Endothelial cell of umbilical vein (primary cell): ENCODE measurements at regions not wholly inside any gene's neighbourhood (a gene's known extent, or its start where the extent isn't known, plus 50 kb on each side); places are given as distances from the start of the nearest gene placed in this dataset.

ENCODE experiments used
- CTCF ChIP-seq, 2 donors: IDR thresholded peaks; 1 replicate in 1 of 2; 2 replicates in 1 of 2; pipeline ENCODE4 v1.5.1; 2011; ENCODE audit warnings: low read length in 2 of 2, mild to moderate bottlenecking in 2 of 2, moderate library complexity in 2 of 2, control low read depth in 1 of 2, inconsistent platforms in 1 of 2, low read depth in 1 of 2; ENCODE audit not compliant: insufficient read depth in 1 of 2; ENCODE audit errors: extremely low read depth in 1 of 2
- FOS ChIP-seq: IDR thresholded peaks from 2 replicates; pipeline ENCODE4 v1.6.1; 2011; ENCODE audit warnings: mild to moderate bottlenecking, low read length, moderate library complexity, borderline replicate concordance; ENCODE audit not compliant: insufficient read depth
- POLR2A ChIP-seq: IDR thresholded peaks from 2 replicates; pipeline ENCODE4 v1.6.1; 2012; ENCODE audit warnings: low read depth, mild to moderate bottlenecking, control low read depth, low read length
- POLR2AphosphoS5 ChIP-seq: IDR thresholded peaks from 2 replicates; pipeline ENCODE4 v1.6.1; 2012; ENCODE audit warnings: low read depth, mild to moderate bottlenecking, control low read depth, low read length, moderate library complexity; ENCODE audit not compliant: insufficient read depth

- TF ChIP-seq POLR2AphosphoS5 (no peak), CTCF (IDR thresholded peaks at IDR 0.05; ENCODE audit: extremely low read depth in 1 of 2, insufficient read depth in 1 of 2, low read depth in 1 of 2, low read length in 2 of 2) (no peak), POLR2A (no peak), FOS (no peak)
These were observed 506.6 kb upstream of the NOX3 start for GRCh38 chr6:155962276-155962675.
